ENCODE measurements at regions not wholly inside any gene's neighbourhood (a gene's known extent, or its start where the extent isn't known, plus 50 kb on each side); places are given as distances from the start of the nearest gene placed in this dataset.
A peak's percentile ranks its signal among the peaks of the same experiment; 100 is the strongest.

GRCh38 chr2:104944495-104944894 is 90.6 kb downstream of the POU3F3 start:
- H3K4me3 ChIP-seq (ENCODE audit: low read depth in 2 of 2, low read length in 2 of 2), result no peak overlapping the region
- ChIA-PET POLR2A (no interaction called here), CTCF (no interaction called here)
- H3K4me1 ChIP-seq (ENCODE audit: control insufficient read depth, insufficient read depth, low read length), result no peaks in the 10 kb centered on the region
- no peaks in the 10 kb centered on the region for H3K36me3 ChIP-seq (ENCODE audit: control insufficient read depth, insufficient read depth, low read length)
- TF ChIP-seq REST (IDR thresholded peaks at IDR 0.05; ENCODE audit: insufficient read depth in 1 of 2, low read depth in 2 of 2, low read length in 1 of 2), result no peak
- TF ChIP-seq CTCF (IDR thresholded peaks at IDR 0.05), result peak; percentile 70
- DNase-seq (ENCODE audit: low read depth, low spot score) (peak; percentile 2), ATAC-seq (no peak; the same call in 1 of the 2 replicates)
- no peak overlapping the region for H3K27ac ChIP-seq (ENCODE audit: low read length)
- peaks cover 6% of the 10 kb centered on the region for H3K27me3 ChIP-seq (ENCODE audit: control insufficient read depth, insufficient read depth, low read length)
- BruUV-seq (replicated peaks), result no TSS peak
- H3K9me3 ChIP-seq (ENCODE audit: control insufficient read depth, insufficient read depth, low read depth, low read length), result no peaks in the 10 kb centered on the region
- intact Hi-C loops (cut with micrococcal nuclease; ENCODE audit: unreplicated experiment) (no loop called here), in situ Hi-C loops (cut with HindIII; ENCODE audit: low pct_unique_long_range_greater_than_20kb, low sequenced_read_pairs) (no loop called here)

DNA sequence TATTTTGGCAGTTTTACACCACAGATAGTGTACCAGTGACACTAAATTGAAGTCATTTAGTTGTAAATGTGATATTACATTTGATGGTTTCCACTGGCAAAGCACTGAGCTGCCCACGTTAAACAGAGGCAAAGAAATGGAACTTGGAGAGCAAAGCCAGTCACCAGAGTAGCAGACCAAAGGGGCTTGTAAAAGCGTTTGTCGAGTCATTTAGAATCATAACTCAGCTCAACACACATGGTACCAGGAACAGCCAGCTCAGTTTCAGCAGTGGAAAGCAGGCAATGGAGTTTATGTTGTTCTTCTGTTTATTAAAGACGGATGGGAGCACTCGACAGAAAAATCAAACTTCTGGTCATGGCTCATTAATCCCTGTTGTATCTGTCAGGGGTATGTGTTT is 91.2 kb downstream of the POU3F3 start:
- ATAC-seq, result no peak
- in situ Hi-C loops (cut with HindIII; ENCODE audit: low pct_unique_long_range_greater_than_20kb, low sequenced_read_pairs) (no loop called here), intact Hi-C loops (cut with micrococcal nuclease; ENCODE audit: unreplicated experiment) (no loop called here)
- POLR2A ChIA-PET, result no interaction called here
- Histone ChIP-seq H3K4me3 (ENCODE audit: low read depth in 2 of 2, low read length in 2 of 2) (no peak overlapping the region), H3K27ac (ENCODE audit: low read length) (no peak overlapping the region), H3K36me3 (ENCODE audit: control insufficient read depth, insufficient read depth, low read length) (no peaks in the 10 kb centered on the region), H3K4me1 (ENCODE audit: control insufficient read depth, insufficient read depth, low read length) (no peaks in the 10 kb centered on the region), H3K9me3 (ENCODE audit: control insufficient read depth, insufficient read depth, low read depth, low read length) (no peaks in the 10 kb centered on the region), H3K27me3 (ENCODE audit: control insufficient read depth, insufficient read depth, low read length) (peaks cover 8% of the 10 kb centered on the region)
- no TSS peak for BruUV-seq (replicated peaks)
- TF ChIP-seq REST (IDR thresholded peaks at IDR 0.05; ENCODE audit: insufficient read depth in 1 of 2, low read depth in 2 of 2, low read length in 1 of 2), result no peak
- TF ChIP-seq TCF7L2 (IDR thresholded peaks at IDR 0.05; ENCODE audit: low read depth, low read length), result no peak
- no peak for TF ChIP-seq CTCF (IDR thresholded peaks at IDR 0.05)
- no peak for TF ChIP-seq POLR2AphosphoS5 (IDR thresholded peaks at IDR 0.05; ENCODE audit: low read depth, low read length)
- TF ChIP-seq SIN3A (IDR thresholded peaks at IDR 0.05; ENCODE audit: borderline replicate concordance, insufficient read depth, low read depth, low read length), result no peak
- DNase-seq (ENCODE audit: low read depth, low spot score), result no peak
- CTCF ChIA-PET, result no interaction called here
